Kidney (tissue), 13 donors: ENCODE measurements at regions not wholly inside any gene's neighbourhood (a gene's known extent, or its start where the extent isn't known, plus 50 kb on each side); places are given as distances from the start of the nearest gene placed in this dataset.

Source experiments
- DNase-seq, 5 donors: peaks; one replicate each; pipeline ENCODE4 v3.0.0-alpha.2; 2013 to 2020
- FAIRE-seq: peaks from 2 replicates; lab custom pipeline; 2012; peaks lifted over from hg19 to GRCh38; lab: Jason Lieb, UNC
- H3K27ac ChIP-seq, 2 donors: one replicate each; pipeline ENCODE4 v1.7.0; 2013; ENCODE audit warnings: low read depth in 2 of 2, low read length in 2 of 2, inconsistent platforms in 1 of 2
- H3K27me3 ChIP-seq: one replicate; pipeline ENCODE4 v1.7.1; 2013; ENCODE audit warnings: low read length, inconsistent platforms; ENCODE audit not compliant: control insufficient read depth, insufficient read depth
- H3K36me3 ChIP-seq, 3 donors: one replicate each; pipeline versions ENCODE4 v1.7.0 to v1.7.1; 2013; ENCODE audit warnings: low read length in 3 of 3, control low read depth in 1 of 3, inconsistent platforms in 1 of 3; ENCODE audit not compliant: insufficient read depth in 3 of 3, control insufficient read depth in 2 of 3
- H3K4me1 ChIP-seq, 3 donors: one replicate each; pipeline versions ENCODE4 v1.7.0 to v1.7.1; 2013; ENCODE audit warnings: low read length in 3 of 3, inconsistent platforms in 1 of 3, low read depth in 1 of 3; ENCODE audit not compliant: control insufficient read depth in 2 of 3, insufficient read depth in 2 of 3
- H3K4me3 ChIP-seq, 3 donors: one replicate each; pipeline versions ENCODE4 v1.7.0 to v1.8.1; 2013; ENCODE audit warnings: low read length in 3 of 3, control low read depth in 1 of 3, inconsistent platforms in 1 of 3
- H3K9ac ChIP-seq, 3 donors: one replicate each; pipeline versions ENCODE4 v1.7.0 to v1.7.1; 2013; ENCODE audit warnings: low read length in 3 of 3, control low read depth in 1 of 3, inconsistent platforms in 1 of 3
- H3K9me3 ChIP-seq, 3 donors: one replicate each; pipeline versions ENCODE4 v1.7.0 to v1.7.1; 2013; ENCODE audit warnings: low read length in 3 of 3, control low read depth in 1 of 3, inconsistent platforms in 1 of 3; ENCODE audit not compliant: control insufficient read depth in 2 of 3, insufficient read depth in 1 of 3
- CTCF ChIP-seq: IDR thresholded peaks from 3 replicates; pipeline ENCODE4 v1.5.1; 2012; ENCODE audit warnings: mild to moderate bottlenecking, moderate library complexity, borderline replicate concordance; ENCODE audit not compliant: insufficient read depth; ENCODE audit errors: extremely low read depth
- intact Hi-C: fragments of 100-400 bp; cut with DNase I; formaldehyde crosslinking; loops from one replicate; pipeline ENCODE4 v1.11.1; 2022
- donor health status: control.
- donor health status: control.
- donor health status: control.
- donor health status: control.
- donor health status: control.
- donor health status: DM: yes; HTN: yes; CAD: no.
- donor health status: Normal renal cell carcinoma (clear cell type).

GRCh38 chr3:40969341-40969740 lies 230.0 kb upstream of the CTNNB1 start:
- TF ChIP-seq CTCF, result no peak
- Histone ChIP-seq H3K9me3 (no peaks in the 10 kb centered on the region), H3K27me3 (no peaks in the 10 kb centered on the region), H3K4me1 (peaks cover 0 to 7% (median 6%) of the 10 kb centered on the region in 3 donors), H3K4me3 (no peak overlapping the region), H3K27ac (no peak overlapping the region), H3K9ac (no peak overlapping the region), H3K36me3 (no peaks in the 10 kb centered on the region)
- intact Hi-C loops, result no loop called here
- FAIRE-seq, result no peak
- DNase-seq, result no peak

- DNase-seq (no peak), FAIRE-seq (no peak)
- Histone ChIP-seq H3K27ac (no peak overlapping the region), H3K9me3 (no peaks in the 10 kb centered on the region), H3K27me3 (no peaks in the 10 kb centered on the region), H3K9ac (no peak overlapping the region), H3K36me3 (no peaks in the 10 kb centered on the region), H3K4me3 (no peak overlapping the region), H3K4me1 (peaks cover 0 to 7% (median 6%) of the 10 kb centered on the region in 3 donors)
- TF ChIP-seq CTCF, result no peak
- intact Hi-C loops, result no loop called here
Measured at GRCh38 chr3:40969756-40970466, 229.4 kb upstream of the CTNNB1 start.

- DNase-seq (peak in 3 of 5 donors; percentile 12 to 82 (median 68)), FAIRE-seq (peak; percentile 85)
- Histone ChIP-seq H3K27ac (peak overlapping the region; percentile 71 to 77), H3K27me3 (no peaks in the 10 kb centered on the region), H3K4me3 (no peak overlapping the region), H3K9ac (no peak overlapping the region), H3K36me3 (no peaks in the 10 kb centered on the region), H3K4me1 (peaks cover 0 to 7% (median 6%) of the 10 kb centered on the region in 3 donors), H3K9me3 (no peaks in the 10 kb centered on the region)
- peak; percentile 1 for TF ChIP-seq CTCF
- intact Hi-C loops, result no loop called here
Measured at GRCh38 chr3:40971191-40972168, 227.8 kb upstream of the CTNNB1 start.
